Common myeloid progenitor, CD34-positive (primary cell): ENCODE measurements at regions not wholly inside any gene's neighbourhood (a gene's known extent, or its start where the extent isn't known, plus 50 kb on each side); places are given as distances from the start of the nearest gene placed in this dataset.

ENCODE experiments used
- CTCF ChIA-PET: fragments of 350-600 bp; sonication (Branson Sonifier 250); formaldehyde crosslinking; loops from one replicate; lab custom pipeline; 2021; ENCODE audit warnings: antibody characterized with exemption; lab: Charles Lee
- POLR2A ChIA-PET: fragments of 350-600 bp; sonication (Branson Sonifier 250); formaldehyde crosslinking; loops from one replicate; lab custom pipeline; 2021; ENCODE audit warnings: antibody characterized with exemption; lab: Charles Lee
- DNase-seq, 3 donors: peaks; one replicate each; pipeline versions ENCODE4 v3.0.0 to v3.0.0-alpha.2; 2013
- H3K27ac ChIP-seq, 2 experiments: 1 replicate in 1 of 2; 2 replicates in 1 of 2; pipeline ENCODE4 v1.7.0; 2013; ENCODE audit warnings: inconsistent platforms in 2 of 2, low read length in 2 of 2, mild to moderate bottlenecking in 2 of 2, low read depth in 1 of 2, moderate library complexity in 1 of 2; ENCODE audit not compliant: severe bottlenecking in 2 of 2, insufficient read depth in 1 of 2, poor library complexity in 1 of 2
- H3K27me3 ChIP-seq, 5 experiments: replicated peaks in 2 of 5; 1 replicate in 3 of 5; 2 replicates in 2 of 5; pipeline versions ENCODE4 v1.6.1 to v1.7.0; 2013; ENCODE audit warnings: low read length in 4 of 5, mild to moderate bottlenecking in 2 of 5, moderate library complexity in 2 of 5, inconsistent platforms in 1 of 5; ENCODE audit not compliant: insufficient read depth in 5 of 5, control insufficient read depth in 4 of 5
- H3K36me3 ChIP-seq, 4 experiments: 1 replicate in 2 of 4; 2 replicates in 2 of 4; pipeline versions ENCODE4 v1.6.1 to v1.7.0; 2013; ENCODE audit warnings: low read length in 3 of 4, control low read depth in 1 of 4, mild to moderate bottlenecking in 1 of 4; ENCODE audit not compliant: control insufficient read depth in 4 of 4, insufficient read depth in 4 of 4
- H3K4me1 ChIP-seq, 4 experiments: 1 replicate in 3 of 4; 2 replicates in 1 of 4; pipeline versions ENCODE4 v1.6.1 to v1.7.1; 2013; ENCODE audit warnings: low read length in 3 of 4, mild to moderate bottlenecking in 3 of 4, control low read depth in 1 of 4, inconsistent platforms in 1 of 4, moderate library complexity in 1 of 4; ENCODE audit not compliant: control insufficient read depth in 4 of 4, insufficient read depth in 4 of 4; ENCODE audit errors: control extremely low read depth in 1 of 4
- H3K4me3 ChIP-seq, 7 experiments: 1 replicate in 4 of 7; 2 replicates in 3 of 7; pipeline versions ENCODE4 v1.5.1 to v1.7.0; 2013; ENCODE audit warnings: mild to moderate bottlenecking in 7 of 7, low read length in 6 of 7, moderate library complexity in 6 of 7, inconsistent platforms in 2 of 7, low read depth in 2 of 7, control low read depth in 1 of 7; ENCODE audit not compliant: insufficient read depth in 4 of 7, control insufficient read depth in 1 of 7; ENCODE audit errors: extremely low read depth in 1 of 7
- H3K9me3 ChIP-seq, 5 experiments: 1 replicate in 4 of 5; 2 replicates in 1 of 5; pipeline versions ENCODE4 v1.6.1 to v1.7.1; 2013; ENCODE audit warnings: low read length in 4 of 5, mild to moderate bottlenecking in 2 of 5, inconsistent platforms in 1 of 5, low read depth in 1 of 5, moderate library complexity in 1 of 5; ENCODE audit not compliant: control insufficient read depth in 4 of 5, insufficient read depth in 2 of 5; ENCODE audit errors: control extremely low read depth in 1 of 5
- WGBS: methylation state at CpG from one replicate; pipeline ENCODE4 v1.1.5; 2013; ENCODE audit not compliant: insufficient coverage; 5-methylcytosine and 5-hydroxymethylcytosine counted together

DNA sequence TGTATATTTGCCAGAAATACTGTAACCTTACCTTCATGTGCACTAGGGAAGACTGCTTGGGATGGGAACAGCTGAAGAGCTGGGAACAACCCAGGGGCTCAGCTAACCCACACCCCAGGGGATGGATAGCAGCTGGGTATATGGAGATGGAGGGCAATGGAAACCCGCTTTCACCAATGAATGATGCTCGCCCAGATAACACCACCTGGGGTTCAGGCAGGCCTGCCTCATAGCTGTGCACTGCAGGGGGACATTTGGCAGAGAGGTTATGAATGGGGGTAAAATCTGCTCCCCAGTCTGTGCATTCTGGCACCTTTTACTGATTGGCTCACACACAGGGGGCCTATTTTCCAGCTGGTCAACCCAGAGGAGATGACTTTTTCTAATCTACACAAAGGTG is 170.7 kb downstream of the CHST1 start:
- H3K4me3 ChIP-seq = no peak overlapping the region
- peaks cover 0 to 8% (median 0%) of the 10 kb centered on the region in 5 experiments for H3K9me3 ChIP-seq
- no peak overlapping the region for H3K27ac ChIP-seq
- ChIA-PET CTCF (no interaction called here), POLR2A (no interaction called here)
- no peaks in the 10 kb centered on the region for H3K4me1 ChIP-seq
- no peak for DNase-seq
- no CpG with 5 or more reads among the region's 2 CpGs for WGBS
- peaks cover 0 to 22% (median 10%) of the 10 kb centered on the region in 5 experiments for H3K27me3 ChIP-seq
- no peaks in the 10 kb centered on the region for H3K36me3 ChIP-seq

DNA sequence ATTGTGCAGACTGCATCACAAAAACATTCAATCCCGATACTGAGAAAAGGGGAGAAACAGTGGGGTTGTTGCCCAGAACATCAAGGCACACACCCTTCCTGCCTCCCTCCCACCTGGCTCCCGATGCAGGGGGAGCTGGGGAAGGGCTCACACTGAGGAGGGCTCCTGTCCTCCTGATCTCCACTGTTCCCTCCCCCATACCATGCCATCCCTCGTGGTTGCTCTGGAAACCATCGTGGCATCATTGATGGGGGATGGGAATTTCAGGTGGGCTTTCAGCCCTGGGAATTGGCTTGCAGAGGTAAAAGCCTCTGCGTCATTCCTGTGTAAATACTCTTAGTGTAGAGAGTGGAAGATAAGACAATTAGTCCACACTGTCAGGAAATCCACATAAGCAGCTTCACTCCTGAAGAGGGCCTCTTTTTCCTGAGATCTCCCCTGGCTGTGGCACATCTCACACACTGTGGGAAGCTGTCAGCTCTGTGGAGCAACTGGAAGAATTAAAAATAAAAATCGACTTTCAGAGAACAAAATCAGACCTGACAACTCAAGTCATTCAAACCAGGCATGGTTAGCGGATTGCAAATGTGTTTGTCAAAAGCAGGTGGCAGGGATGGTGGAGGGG is 176.0 kb downstream of the CHST1 start:
- DNase-seq = no peak
- ChIA-PET POLR2A (no interaction called here), CTCF (no interaction called here)
- peaks cover 0 to 4% (median 0%) of the 10 kb centered on the region in 5 experiments for H3K9me3 ChIP-seq
- no peaks in the 10 kb centered on the region for H3K36me3 ChIP-seq
- H3K27me3 ChIP-seq = peaks cover 3 to 34% (median 8%) of the 10 kb centered on the region in 5 experiments
- H3K27ac ChIP-seq = no peak overlapping the region
- no peaks in the 10 kb centered on the region for H3K4me1 ChIP-seq
- 76% methylated on average over 4 of the region's 7 CpGs for WGBS
- H3K4me3 ChIP-seq = no peak overlapping the region

DNA sequence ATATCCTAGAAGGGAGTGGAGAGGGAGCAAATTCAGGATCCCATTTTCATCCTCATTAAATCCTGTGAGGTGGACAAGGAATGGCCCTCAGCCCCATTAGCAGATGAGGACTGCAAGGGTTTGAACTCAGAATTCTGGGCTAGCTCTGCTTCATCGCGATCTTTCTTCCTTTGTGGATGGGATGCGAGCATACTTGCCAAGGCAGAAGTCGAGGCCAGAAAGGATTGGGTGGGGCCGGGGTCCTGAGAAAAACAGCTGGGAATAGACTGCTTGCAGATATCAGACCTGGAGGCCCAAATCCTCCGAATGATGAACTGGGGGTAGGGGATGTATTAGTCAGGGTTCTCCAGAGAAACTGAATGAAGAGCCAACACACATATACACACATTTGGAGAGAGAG is 179.0 kb downstream of the CHST1 start:
- ChIA-PET POLR2A (no interaction called here), CTCF (interaction anchor here (0.8 kb wide), 1 partner anchor 8 kb away, joined by 3 read pairs; no protein-coding TSS in a partner anchor)
- DNase-seq = no peak
- Histone ChIP-seq H3K36me3 (no peaks in the 10 kb centered on the region), H3K9me3 (no peaks in the 10 kb centered on the region), H3K27ac (no peak overlapping the region), H3K27me3 (peaks cover 0 to 52% (median 7%) of the 10 kb centered on the region in 5 experiments), H3K4me3 (no peak overlapping the region), H3K4me1 (no peaks in the 10 kb centered on the region)
- 100% methylated on average over 2 of the region's 6 CpGs for WGBS

DNA sequence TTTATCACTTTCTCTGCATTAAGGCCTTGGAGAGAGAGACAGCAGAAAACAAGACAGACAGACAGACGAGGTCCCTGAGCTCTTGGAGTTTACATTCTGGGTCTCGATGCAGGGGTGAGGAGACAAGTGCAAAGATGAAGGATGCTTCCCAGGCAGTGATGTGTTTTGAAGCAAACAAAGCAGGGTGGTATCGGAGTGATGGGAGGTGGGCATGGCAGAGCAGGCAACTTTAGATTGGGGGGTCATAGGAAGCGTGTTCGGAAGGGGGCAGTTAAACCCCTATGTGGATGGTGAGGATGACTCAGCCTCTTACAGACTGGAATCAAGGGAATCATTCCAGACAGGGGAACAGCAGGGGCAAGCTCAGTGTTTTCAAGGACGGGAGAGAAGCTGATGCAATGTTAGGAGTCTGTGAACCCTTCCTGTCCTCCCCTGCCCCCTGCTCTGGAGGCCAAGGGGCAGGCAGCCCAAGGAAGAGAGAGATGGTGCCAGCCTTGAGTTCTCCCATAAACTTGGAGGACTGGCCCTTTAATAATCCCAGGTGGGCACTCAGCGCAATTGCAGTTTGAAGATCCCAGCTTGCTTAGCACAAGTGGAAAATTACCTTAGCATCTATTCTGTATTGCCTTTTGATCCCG is 180.2 kb downstream of the CHST1 start:
- Histone ChIP-seq H3K4me1 (no peaks in the 10 kb centered on the region), H3K4me3 (no peak overlapping the region), H3K27me3 (peaks cover 0 to 64% (median 7%) of the 10 kb centered on the region in 5 experiments), H3K9me3 (no peaks in the 10 kb centered on the region), H3K36me3 (no peaks in the 10 kb centered on the region), H3K27ac (no peak overlapping the region)
- WGBS = 99% methylated on average over 6 of the region's 8 CpGs
- DNase-seq = no peak
- ChIA-PET CTCF (no interaction called here), POLR2A (no interaction called here)

DNA sequence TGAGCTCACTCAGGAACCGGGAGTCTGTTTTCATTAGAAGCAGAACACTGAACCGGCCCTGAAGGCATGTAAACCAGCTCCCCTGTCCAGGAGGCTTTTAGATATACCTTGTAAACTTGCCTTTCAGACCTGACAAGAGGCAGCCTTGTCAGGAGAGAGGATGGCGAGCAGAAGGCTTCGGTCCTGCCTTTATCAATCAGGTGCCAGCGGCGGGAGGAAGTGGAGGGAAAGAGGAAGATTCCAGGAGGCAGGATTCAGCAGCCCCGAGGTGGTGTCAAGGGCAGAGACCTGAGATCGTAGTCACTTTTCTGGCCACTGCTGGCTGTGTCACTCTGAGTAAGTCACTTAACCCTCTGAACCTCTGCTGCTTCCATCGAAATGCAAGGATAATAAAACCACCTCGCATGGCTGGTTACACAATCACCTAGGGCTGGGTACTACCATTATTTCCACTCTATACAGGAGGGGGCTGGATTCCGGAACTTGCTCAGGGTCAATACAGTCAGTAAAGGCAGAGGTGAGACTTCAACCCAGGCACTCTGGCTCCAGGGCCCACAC is 181.0 kb downstream of the CHST1 start:
- H3K36me3 ChIP-seq = no peaks in the 10 kb centered on the region
- 40% methylated on average over 7 of the region's 11 CpGs for WGBS
- no peaks in the 10 kb centered on the region for H3K9me3 ChIP-seq
- no peaks in the 10 kb centered on the region for H3K4me1 ChIP-seq
- H3K27ac ChIP-seq = no peak overlapping the region
- no peak overlapping the region for H3K4me3 ChIP-seq
- peaks cover 0 to 60% (median 7%) of the 10 kb centered on the region in 5 experiments for H3K27me3 ChIP-seq
- POLR2A ChIA-PET = no interaction called here
- DNase-seq = no peak
- CTCF ChIA-PET = interaction anchor here (2.2 kb wide), 1 partner anchor 13 kb away, joined by 4 read pairs; no protein-coding TSS in a partner anchor

DNA sequence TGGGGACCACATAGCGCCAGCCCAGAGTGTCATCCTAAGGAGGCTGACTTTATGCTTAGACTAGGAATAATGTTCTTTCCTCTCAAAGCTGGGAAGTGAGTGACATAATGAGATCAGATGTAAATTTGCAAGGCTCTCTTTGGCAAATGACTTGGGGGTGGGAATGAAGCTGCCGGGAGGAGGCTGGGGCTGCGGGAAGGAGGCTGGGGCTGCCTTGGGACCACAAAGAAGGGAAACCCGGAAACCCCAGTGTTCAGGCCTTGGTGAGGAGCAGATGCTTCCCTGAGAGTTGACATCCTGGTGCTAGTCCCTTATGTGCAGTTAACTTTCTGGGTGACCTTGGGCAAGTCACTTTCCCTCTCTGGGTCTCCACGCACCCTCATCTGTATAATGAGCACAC is 182.0 kb downstream of the CHST1 start:
- Histone ChIP-seq H3K27ac (no peak overlapping the region), H3K27me3 (peaks cover 0 to 58% (median 7%) of the 10 kb centered on the region in 5 experiments), H3K4me1 (no peaks in the 10 kb centered on the region), H3K4me3 (no peak overlapping the region), H3K36me3 (no peaks in the 10 kb centered on the region), H3K9me3 (no peaks in the 10 kb centered on the region)
- POLR2A ChIA-PET = no interaction called here
- 100% methylated on average over 4 of the region's 5 CpGs for WGBS
- DNase-seq = no peak
- CTCF ChIA-PET = interaction anchor here (2.2 kb wide), 1 partner anchor 14 kb away, joined by 4 read pairs; no protein-coding TSS in a partner anchor

DNA sequence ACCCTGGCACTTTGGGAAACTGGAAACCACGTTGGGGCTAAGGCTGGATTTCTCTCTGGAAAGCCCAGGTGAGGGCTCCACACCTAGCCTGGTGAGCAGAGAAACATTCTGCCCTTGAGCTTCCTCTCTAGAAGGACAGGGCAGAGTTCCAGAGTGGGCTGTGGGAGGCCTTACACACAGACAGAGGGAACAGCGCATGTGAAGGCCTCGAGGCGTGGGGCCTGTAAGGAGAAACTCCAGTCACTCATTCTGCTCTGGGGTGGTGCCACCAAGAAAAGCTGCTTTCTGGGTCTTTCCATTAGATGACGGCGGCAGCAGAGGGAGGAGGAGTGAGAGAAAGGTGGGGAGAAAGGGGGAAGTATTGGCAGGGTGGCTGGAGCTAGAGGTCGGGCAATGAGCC is 183.1 kb downstream of the CHST1 start:
- no peaks in the 10 kb centered on the region for H3K4me1 ChIP-seq
- no peak for DNase-seq
- no peak overlapping the region for H3K27ac ChIP-seq
- H3K9me3 ChIP-seq = no peaks in the 10 kb centered on the region
- ChIA-PET CTCF (interaction anchor here (2.2 kb wide), 1 partner anchor 15 kb away, joined by 4 read pairs; no protein-coding TSS in a partner anchor), POLR2A (no interaction called here)
- no peak overlapping the region for H3K4me3 ChIP-seq
- 90% methylated on average over 4 of the region's 7 CpGs for WGBS
- no peaks in the 10 kb centered on the region for H3K36me3 ChIP-seq
- H3K27me3 ChIP-seq = peaks cover 0 to 55% (median 10%) of the 10 kb centered on the region in 5 experiments
